ENCODE measurements at regions not wholly inside any gene's neighbourhood (a gene's known extent, or its start where the extent isn't known, plus 50 kb on each side); places are given as distances from the start of the nearest gene placed in this dataset.

DNA sequence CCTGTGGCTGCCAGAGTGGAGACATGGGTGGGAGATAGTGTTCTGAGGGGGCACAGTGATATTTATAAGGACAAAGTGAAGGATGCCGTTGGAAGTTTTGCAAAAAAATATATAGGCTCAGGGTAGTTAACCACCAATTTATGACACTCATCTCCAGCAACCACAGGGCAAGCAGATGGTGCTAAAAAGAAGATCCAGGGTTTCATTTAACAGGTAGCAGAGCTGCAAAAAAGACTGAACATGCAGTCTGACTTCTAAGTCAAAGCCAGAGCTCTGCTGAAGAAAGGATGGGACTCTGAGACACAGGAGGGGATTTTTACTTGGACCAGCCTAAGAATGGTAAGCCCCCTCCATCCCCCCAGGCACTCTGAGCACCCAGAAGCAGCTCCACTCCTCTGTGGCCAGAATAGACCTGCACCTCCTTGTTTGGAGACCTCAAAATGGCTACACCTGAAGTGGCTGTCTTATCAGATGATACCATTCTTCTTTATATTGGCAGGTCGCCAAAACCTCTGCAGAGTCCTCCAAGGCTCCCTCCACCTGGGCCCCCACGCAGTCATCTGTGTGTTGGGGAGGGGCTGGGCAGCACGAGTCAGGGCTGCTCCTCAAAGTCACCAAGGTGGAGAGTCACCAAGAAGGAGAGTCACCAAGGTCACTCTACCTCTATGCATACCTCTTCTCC lies 161.4 kb upstream of the FAM9B start:
- TF ChIP-seq, protein P1, sequence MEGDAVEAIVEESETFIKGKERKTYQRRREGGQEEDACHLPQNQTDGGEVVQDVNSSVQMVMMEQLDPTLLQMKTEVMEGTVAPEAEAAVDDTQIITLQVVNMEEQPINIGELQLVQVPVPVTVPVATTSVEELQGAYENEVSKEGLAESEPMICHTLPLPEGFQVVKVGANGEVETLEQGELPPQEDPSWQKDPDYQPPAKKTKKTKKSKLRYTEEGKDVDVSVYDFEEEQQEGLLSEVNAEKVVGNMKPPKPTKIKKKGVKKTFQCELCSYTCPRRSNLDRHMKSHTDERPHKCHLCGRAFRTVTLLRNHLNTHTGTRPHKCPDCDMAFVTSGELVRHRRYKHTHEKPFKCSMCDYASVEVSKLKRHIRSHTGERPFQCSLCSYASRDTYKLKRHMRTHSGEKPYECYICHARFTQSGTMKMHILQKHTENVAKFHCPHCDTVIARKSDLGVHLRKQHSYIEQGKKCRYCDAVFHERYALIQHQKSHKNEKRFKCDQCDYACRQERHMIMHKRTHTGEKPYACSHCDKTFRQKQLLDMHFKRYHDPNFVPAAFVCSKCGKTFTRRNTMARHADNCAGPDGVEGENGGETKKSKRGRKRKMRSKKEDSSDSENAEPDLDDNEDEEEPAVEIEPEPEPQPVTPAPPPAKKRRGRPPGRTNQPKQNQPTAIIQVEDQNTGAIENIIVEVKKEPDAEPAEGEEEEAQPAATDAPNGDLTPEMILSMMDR (IDR thresholded peaks at IDR 0.05; ENCODE audit: insufficient read depth, low read length, poor library complexity, severe bottlenecking) = no peak
- no peak for TF ChIP-seq EZH2phosphoT487 (conservative IDR thresholded peaks at IDR 0.05; ENCODE audit: low read length)

Measured in SU-DHL-6 (cell line).